NCI-H146 (cell line): ENCODE measurements at regions not wholly inside any gene's neighbourhood (a gene's known extent, or its start where the extent isn't known, plus 50 kb on each side); places are given as distances from the start of the nearest gene placed in this dataset.

ENCODE experiments used
- DNase-seq: peaks from one replicate; lab custom pipeline; 2025; lab: John Stamatoyannopoulos, UW

DNA sequence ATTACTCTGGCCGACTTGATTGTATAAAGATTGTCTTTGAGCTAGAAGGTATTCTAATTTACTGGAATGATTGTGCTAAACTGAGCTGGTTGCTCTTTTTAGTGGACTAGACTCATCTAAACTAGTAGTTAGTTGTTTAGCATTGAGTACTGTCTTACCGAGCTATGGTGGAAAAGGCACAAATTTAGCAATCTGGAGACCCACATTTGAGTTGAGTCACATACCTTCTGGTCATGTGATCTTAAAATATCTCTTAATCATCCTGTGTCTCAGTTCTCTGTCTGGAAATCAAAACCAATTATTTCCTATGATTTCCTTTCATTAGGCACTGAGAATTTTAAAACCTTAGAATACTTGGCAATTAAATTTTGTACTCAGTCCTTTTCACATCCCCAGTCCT is 349.5 kb downstream of the IRS2 start:
- DNase-seq = no peak

DNA sequence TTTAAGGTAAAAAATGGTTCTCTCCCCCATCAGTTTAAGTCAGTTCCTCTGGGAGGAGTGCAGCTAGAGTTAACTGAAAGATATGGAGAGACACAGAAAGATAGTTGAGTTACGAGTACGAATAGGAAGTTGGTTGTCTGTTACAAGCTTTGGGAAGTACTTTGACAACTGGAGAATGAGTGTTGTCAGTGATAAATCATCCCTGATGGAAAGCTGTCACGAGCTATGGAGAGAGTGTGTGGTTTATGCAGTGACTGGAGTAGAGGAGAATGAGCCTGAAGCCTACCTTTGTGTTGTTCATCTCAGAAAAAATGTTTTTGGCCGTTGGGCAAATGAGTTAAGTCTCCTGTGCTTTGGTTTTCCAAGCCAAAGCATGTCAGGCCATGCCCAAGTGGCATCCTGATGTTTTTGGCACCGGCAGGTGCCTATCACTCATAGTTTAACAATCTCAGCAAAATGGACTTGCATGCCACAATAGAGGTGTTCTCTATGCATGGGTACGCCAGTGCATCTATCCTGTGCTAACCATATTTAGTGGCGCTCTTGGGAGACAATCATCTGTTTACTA is 350.2 kb downstream of the IRS2 start:
- DNase-seq = no peak

DNA sequence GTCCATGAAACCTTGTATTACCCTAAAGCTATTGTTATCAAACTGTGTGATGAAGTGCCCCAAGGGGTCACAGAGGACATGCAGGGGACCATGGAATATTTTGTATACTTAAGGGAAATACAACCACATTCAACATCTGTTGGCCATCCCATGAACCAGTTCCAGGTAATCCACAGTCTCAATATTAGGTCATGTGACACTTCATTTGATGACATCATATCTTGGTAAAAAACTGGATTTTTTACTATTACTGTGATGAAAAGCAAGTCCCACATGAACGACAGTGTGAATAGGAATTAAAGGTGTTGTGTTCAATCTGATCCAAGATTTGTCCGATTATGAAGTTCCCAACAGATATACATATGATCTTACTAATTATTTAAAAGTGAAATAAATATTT is 355.2 kb downstream of the IRS2 start:
- no peak for DNase-seq

- no peak for DNase-seq
Observed at GRCh38 chr13:109428146-109428545, 358.2 kb downstream of the IRS2 start.

- peak; percentile 13 for DNase-seq
Observed at GRCh38 chr13:109427695-109428094, 358.7 kb downstream of the IRS2 start.

- no peak for DNase-seq
Observed at GRCh38 chr13:109427148-109427547, 359.2 kb downstream of the IRS2 start.

- no peak for DNase-seq
Observed at GRCh38 chr13:109426690-109426990, 359.7 kb downstream of the IRS2 start.

DNA sequence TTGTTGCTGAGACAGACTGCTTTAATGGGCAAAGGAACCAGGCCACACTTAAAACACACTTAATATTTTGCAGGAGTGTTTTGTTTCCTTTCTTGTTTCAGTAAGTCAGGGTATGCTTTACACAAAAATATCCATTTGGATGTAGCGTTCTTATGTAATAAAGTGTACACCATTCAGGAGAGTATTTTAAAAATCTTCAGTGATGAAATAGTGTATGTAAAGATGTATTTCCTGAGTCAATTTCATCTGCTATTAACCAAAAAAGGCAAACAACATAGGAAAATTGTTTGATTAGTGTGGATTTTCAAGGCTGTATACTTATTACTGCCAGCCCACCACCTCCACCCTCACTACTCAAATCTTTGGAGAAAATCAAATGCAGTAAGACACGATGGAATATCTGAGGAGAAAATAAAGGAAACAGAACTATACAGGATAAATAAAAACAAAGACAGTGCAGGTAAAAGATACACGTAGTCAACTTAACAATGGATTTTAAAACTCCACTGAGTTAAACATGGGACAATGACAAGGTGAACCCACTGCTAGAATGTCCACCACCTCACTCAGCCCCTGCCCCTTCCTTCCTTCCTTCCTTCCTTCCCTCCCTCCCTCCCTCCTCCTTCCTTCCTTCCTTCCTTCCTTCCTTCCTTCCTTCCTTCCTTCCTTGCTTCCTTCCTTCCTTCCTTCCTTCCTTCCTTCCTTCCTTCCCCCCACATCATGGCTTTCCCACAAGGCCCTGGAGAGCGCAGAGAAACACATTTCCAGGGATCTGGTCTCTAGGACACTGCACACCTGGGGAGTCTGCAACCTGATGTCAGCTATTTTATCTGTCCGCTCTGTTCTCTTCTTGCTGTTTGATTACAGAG is 360.3 kb downstream of the IRS2 start:
- DNase-seq = no peak

DNA sequence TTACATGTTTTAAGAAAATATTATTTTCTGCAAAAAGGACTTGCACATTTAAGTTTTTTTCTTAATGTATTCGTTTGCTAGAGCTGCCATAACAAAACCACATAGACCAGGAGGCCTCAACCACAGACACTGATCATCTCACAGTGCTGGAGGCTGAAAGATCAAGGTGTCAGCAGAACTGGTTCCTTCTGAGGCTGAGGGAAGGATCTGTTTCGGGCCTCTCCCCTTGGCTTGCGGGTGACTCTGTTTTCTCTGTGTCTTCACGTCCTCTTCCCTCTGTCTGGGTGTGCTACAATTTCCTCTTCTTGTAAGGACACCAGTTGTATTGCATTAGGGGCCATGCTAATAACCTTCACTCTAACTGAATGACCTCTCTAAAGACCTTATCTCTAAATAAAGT is 364.2 kb downstream of the IRS2 start:
- DNase-seq = no peak

DNA sequence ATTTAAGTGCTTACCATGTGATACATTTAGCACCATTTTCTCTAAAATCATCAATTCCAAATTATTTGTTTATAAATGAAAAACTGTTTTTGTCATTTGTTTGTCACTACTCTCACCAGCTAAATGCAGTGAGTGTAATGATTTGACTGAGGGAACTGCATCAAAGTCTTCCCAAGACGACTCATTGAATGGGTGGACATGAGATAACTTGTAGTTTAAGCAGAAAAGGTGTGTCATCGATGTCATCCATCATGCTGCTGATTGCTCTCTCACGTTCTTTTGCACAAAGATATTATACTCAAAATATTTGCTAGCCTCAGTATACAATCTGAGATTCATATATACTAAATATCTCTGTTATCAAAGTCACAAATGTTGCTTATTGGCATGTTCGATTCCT is 366.5 kb downstream of the IRS2 start:
- no peak for DNase-seq

DNA sequence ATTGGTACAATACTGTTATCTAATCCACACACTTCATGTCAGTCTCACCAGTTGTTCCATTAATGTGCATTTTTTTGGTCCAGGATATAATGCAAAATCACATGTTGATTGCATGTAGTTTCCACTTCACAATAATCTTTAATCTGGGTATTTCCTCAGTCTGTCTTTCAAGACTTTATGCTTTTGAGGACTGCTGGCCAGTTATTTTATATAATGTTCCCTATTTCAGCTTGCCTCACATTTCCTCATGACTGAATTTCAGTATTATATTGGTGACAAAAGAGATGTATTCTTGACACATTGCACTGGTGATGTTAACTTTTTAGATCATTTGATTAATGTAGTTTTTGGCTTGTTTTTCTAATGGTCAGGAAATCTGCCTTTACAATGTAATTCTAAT is 368.3 kb downstream of the IRS2 start:
- no peak for DNase-seq

GRCh38 chr13:109416001-109416400 is 370.4 kb downstream of the IRS2 start:
- DNase-seq = no peak

- DNase-seq = no peak
Observed at GRCh38 chr13:109415057-109415456, 371.3 kb downstream of the IRS2 start.

- peak; percentile 54 for DNase-seq
Observed at GRCh38 chr13:109412283-109412901, 374.0 kb downstream of the IRS2 start.

DNA sequence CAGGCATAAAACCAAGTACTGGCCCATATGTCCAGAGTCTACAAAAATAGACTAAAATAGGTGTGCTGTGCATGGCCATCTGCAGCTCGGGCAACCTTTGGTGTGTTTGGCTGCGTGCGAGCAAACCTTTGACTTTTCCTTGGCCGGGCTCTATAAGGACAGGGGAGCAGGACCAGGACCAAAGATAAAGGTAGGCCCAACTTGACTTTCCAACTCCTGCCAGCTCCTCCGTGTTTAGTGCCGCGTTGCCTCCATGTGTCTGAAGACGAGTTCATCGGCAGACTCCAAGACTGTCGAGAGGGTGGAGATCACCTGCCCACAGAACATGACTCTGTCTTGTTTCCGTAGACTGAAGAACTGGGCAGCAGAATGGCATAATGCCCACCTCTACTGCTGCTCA is 375.5 kb downstream of the IRS2 start:
- DNase-seq = no peak

DNA sequence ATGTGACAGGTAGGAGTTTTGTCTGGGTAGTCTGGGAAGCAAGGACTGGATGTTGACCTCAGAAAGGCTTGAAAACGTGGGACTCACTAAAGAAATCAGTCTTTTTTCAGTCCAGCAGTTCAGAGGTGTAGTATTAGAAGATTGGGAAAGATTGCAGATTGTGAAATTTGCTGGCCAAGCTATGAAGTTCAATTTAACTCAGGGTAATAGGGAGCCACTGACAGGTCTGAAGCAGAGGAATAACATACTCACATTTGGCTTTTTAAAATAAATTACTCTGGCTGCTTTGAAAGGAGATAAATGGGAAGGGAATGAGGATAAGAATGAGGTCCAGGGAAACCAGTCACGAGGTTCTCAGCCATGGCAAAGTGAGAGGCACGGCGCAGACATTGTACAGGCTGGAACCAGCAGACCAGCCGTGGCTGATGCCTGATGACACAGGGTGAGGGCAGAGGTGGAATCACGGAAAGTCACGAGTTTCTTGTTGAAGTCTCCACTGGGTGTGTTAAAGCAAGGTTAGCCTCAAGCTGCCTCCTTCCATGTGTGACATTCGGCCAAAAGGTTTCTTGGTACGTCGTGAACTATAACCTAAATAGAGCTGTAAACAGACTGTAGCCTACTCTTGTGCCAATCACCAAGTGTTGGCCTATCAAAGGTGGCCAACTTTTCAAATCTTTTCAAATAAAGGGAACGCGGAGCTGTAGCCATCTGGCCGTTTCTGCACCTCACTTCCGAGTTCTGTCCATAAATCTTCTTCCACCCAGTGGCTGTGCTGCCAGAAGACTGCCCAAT is 377.6 kb downstream of the IRS2 start:
- no peak for DNase-seq

GRCh38 chr13:109406376-109406992 is 379.9 kb downstream of the IRS2 start:
- no peak for DNase-seq

GRCh38 chr13:109403012-109403421 is 383.4 kb downstream of the IRS2 start:
- no peak for DNase-seq

DNA sequence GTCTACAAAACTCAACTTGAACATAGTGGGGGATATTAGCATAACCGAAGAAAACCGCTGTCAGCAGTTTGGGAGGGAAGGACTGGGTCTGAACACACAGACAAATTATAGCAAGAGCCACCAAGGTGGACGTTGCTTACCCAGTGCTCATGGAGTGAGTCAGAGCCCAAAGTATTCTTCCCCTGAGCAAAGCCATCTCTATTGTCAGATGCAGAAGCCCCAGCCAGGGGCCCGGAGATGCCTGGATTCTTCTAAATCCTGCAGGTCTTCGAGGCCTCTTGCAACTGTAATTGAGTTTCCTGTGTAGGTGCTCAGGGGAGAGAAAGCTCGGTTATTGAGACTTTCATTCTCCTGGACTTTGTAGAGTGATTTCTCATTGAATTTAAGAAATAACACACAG is 384.5 kb downstream of the IRS2 start:
- no peak for DNase-seq

DNA sequence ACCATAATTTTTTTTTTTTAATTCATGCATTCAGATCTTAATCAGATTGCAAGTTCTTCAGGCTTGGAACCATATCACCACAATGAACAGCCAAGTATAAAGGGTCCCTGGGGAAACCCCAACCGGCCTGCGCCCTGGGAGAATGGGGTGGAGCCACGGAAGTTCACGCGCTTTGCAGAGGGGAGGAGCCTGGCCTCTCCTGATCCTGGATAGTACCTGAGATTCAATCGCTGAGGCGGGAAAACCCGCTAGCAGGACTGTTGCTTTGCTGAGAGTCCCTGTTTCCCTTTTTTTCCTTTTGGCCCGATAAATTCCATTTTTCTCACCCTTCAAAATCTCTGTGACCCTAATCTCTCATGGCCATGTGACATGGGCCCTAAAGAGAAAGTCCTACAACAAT is 385.1 kb downstream of the IRS2 start:
- no peak for DNase-seq

- no peak for DNase-seq
Observed at GRCh38 chr13:109400624-109401257, 385.6 kb downstream of the IRS2 start.

DNA sequence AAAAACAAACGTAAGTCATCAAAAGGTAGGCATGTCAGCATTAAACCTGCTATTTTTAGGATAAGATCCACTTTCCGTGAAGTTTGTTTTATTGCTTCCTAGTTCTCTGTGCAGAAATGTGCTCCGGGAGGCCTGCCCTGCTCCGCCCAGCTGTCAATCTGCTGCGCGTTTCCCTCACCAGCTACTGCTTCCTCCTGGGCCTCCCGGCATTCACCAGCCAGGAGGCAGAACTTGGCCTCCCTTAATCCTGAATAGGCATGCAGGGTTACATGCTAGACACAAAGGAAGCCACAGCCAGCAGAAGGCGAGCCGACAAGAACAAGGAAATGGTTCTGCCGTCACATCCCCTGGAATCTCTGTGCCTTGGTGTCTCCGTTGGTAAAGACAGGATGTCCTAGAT is 386.2 kb downstream of the IRS2 start:
- DNase-seq = no peak
